Panc1 (cell line): ENCODE measurements at regions not wholly inside any gene's neighbourhood (a gene's known extent, or its start where the extent isn't known, plus 50 kb on each side); places are given as distances from the start of the nearest gene placed in this dataset.

ENCODE experiments used
- POLR2AphosphoS5 ChIP-seq: IDR thresholded peaks from 2 replicates; pipeline ENCODE4 v1.6.1; 2012; ENCODE audit warnings: mild to moderate bottlenecking, low read depth, low read length, moderate library complexity
- TCF7L2 ChIP-seq: IDR thresholded peaks from 2 replicates; pipeline ENCODE4 v1.6.1; 2011; ENCODE audit warnings: mild to moderate bottlenecking, low read depth, low read length, inconsistent platforms
- TF ChIP-seq, protein P1 (sequence below): fragments of 450-650 bp; IDR thresholded peaks from 2 replicates; pipeline ENCODE4 v1.5.1; 2017; ENCODE audit warnings: mild to moderate bottlenecking

GRCh38 chr15:62874064-62874463 lies 168.5 kb upstream of the TPM1 start:
- TF ChIP-seq, protein P1, sequence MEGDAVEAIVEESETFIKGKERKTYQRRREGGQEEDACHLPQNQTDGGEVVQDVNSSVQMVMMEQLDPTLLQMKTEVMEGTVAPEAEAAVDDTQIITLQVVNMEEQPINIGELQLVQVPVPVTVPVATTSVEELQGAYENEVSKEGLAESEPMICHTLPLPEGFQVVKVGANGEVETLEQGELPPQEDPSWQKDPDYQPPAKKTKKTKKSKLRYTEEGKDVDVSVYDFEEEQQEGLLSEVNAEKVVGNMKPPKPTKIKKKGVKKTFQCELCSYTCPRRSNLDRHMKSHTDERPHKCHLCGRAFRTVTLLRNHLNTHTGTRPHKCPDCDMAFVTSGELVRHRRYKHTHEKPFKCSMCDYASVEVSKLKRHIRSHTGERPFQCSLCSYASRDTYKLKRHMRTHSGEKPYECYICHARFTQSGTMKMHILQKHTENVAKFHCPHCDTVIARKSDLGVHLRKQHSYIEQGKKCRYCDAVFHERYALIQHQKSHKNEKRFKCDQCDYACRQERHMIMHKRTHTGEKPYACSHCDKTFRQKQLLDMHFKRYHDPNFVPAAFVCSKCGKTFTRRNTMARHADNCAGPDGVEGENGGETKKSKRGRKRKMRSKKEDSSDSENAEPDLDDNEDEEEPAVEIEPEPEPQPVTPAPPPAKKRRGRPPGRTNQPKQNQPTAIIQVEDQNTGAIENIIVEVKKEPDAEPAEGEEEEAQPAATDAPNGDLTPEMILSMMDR = no peak
- TF ChIP-seq TCF7L2 (no peak), POLR2AphosphoS5 (no peak)
